Astrocyte of the cerebellum (primary cell): ENCODE measurements at regions not wholly inside any gene's neighbourhood (a gene's known extent, or its start where the extent isn't known, plus 50 kb on each side); places are given as distances from the start of the nearest gene placed in this dataset.

ENCODE experiments used
- DNase-seq: peaks from one replicate; pipeline ENCODE4 v3.0.0-alpha.2; 2011; ENCODE audit warnings: low read depth
- H3K4me3 ChIP-seq: 2 replicates; pipeline ENCODE4 v1.5.1; 2011; ENCODE audit warnings: mild to moderate bottlenecking, low read depth, low read length, moderate library complexity
- in situ Hi-C: cut with HindIII; loops from 2 replicates; pipeline ENCODE4 v1.10.0; 2017; ENCODE audit warnings: low sequenced_read_pairs
- TF ChIP-seq, protein P1 (sequence below): IDR thresholded peaks from 2 replicates; pipeline ENCODE4 v1.5.1; 2012; ENCODE audit warnings: low read length, low read depth, moderate library complexity, mild to moderate bottlenecking; ENCODE audit errors: missing control alignments

DNA sequence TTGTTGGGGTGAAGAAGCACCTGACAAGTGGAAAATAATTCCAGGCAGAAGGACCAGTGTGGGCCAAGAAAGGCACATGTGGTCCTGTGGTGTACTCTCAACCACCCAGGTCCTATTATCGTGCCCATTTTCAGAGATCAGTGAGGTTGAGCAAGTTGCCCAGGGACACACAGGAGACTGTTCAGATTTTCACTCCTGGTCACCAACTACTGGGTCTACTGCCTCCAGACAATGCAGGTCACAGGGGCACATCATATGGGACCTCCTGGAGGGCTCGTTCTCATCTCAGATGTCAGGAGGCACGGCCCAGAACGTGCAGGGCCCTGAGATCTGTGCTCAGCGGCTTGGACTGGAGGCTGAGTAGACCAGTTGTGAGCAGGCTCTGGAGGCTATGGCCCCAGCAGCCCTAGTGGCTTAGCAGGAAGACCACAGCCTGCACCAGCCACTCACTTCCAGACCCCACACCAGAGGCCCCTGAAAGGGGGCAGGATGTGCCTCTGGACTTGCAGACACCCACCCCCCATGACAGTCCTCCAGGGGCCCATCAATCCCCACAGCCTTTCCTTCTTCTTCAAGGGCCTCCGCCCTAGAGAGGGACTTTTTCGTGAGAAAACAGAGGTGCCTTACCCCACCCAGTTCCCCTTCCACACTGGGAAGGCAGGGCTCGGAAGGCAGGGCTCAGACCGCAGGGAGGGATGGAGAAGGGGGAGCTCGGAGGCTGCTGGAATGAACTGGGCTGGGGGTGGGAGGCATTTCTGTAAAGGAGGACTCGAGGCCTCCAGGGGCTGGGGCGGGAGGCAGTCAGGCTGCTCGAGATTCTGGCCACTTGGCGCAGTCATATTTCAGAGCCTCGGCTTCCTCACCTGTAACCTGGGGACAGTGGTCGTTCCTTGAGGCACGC, 82.7 kb upstream of the NEURL1B start:
- H3K4me3 ChIP-seq, result no peak overlapping the region

DNA sequence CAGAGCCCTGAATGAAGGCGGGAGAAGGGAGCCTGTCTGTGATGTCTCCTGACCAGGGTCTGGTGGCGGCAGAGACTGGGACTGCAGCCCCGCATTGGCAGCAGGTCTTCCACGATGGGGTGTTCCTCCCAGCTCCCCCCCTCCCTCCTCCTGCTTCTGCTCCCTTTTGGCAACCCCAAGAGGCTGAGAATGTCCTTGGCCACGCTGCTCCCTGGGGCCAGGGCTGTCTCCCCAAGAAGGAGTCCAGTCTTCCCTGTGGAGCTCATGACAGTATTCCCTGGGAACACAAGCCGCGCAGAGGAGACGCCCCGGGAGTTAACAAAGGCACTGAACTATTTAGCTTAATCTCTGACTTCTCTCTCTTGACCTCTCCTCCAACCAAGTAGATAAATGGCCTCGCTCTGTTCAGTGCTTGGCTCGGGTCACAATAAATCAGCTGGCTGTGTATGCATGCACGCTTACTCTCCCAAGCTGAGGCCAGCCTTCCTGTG, 84.0 kb upstream of the NEURL1B start:
- in situ Hi-C loops, result no loop called here
- no peak overlapping the region for H3K4me3 ChIP-seq

More for the DNA sequence above, 82.7 kb upstream of the NEURL1B start:
- TF ChIP-seq, protein P1, sequence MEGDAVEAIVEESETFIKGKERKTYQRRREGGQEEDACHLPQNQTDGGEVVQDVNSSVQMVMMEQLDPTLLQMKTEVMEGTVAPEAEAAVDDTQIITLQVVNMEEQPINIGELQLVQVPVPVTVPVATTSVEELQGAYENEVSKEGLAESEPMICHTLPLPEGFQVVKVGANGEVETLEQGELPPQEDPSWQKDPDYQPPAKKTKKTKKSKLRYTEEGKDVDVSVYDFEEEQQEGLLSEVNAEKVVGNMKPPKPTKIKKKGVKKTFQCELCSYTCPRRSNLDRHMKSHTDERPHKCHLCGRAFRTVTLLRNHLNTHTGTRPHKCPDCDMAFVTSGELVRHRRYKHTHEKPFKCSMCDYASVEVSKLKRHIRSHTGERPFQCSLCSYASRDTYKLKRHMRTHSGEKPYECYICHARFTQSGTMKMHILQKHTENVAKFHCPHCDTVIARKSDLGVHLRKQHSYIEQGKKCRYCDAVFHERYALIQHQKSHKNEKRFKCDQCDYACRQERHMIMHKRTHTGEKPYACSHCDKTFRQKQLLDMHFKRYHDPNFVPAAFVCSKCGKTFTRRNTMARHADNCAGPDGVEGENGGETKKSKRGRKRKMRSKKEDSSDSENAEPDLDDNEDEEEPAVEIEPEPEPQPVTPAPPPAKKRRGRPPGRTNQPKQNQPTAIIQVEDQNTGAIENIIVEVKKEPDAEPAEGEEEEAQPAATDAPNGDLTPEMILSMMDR, result no peak
- in situ Hi-C loops, result no loop called here
- DNase-seq, result no peak

DNA sequence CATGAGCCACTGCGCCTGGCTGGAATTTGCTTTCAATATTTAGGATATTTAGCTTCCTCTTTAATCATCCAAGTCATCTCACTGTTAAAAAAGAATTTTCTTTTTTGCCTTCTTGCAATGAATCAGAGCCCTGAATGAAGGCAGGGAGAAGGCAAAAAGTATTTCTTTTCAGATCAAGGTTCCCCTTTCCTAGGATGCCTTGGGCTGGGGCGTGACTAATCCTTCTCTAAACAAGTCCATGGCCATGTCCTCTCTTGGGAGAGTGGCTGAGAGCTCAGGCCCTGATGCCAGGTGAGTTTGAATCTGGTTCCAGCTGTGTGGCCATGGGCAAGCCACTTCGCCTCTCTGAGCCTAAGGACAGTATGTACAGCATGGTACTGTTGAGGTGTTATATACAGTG, 84.8 kb upstream of the NEURL1B start:
- in situ Hi-C loops, result no loop called here
- H3K4me3 ChIP-seq, result no peak overlapping the region
- DNase-seq, result no peak
- TF ChIP-seq, protein P1, result no peak

More for the DNA sequence above, 84.0 kb upstream of the NEURL1B start:
- TF ChIP-seq, protein P1, result no peak
- DNase-seq, result no peak

DNA sequence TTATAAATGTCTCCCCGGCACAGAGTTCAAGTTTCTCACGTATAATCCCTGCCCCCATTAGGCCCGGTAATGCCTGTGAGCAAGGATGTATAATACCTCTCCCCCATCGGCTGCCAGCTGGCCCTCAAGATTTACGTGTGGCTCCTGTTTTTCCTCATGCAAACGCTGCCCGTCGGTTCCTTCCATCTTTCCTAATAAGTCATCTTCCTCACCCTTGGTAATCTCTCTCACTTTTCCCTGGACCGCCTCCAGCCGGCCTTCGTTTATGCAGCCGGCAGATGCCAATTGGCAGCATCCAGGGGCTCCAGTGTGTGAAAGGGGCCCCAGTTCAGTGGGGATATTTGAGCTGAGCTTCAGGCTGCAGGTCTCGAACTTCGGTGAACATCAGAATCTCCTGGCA, 86.5 kb upstream of the NEURL1B start:
- no peak overlapping the region for H3K4me3 ChIP-seq
- in situ Hi-C loops, result no loop called here
- TF ChIP-seq, protein P1, result no peak
- no peak for DNase-seq

DNA sequence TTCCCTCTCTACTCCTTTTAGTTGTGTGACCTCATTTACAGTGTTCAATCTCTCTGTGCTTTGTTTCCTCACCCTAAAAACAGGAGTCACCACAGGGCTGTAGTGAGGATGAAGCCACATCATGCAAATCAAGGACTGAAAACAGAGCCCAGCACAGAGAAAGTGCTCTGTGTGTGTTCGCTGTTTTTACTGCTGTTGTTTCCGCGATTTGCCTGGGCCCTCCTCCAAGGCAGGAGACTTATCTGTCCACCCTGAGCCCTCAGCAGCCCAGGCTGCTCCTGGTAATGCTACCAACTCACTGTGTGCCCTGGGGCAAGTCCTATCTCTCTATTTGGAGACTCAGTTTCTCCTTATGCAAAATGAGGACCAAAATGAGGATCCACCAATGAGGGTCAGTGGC, 87.2 kb upstream of the NEURL1B start:
- TF ChIP-seq, protein P1, result no peak
- no peak for DNase-seq
- in situ Hi-C loops, result no loop called here
- H3K4me3 ChIP-seq, result no peak overlapping the region

DNA sequence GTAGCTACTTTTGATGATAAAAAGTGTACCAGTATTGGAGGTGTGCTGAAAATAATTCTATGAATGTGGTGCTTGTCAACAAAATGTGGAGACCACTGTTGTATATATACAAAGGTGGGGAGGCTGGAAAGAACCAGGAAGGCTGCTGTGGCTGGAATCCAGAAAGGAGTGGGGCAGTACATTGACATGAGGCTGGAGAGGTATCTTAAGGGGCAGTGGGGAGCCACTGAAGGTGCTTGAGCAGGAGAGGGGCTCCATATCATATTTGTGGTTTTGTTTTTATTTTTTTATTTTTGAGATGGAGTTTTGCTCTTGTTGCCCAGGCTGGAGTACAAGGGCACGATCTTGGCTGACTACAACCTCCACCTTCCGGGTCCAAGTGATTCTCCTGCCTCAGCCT, 87.9 kb upstream of the NEURL1B start:
- no peak overlapping the region for H3K4me3 ChIP-seq
- in situ Hi-C loops, result no loop called here
- no peak for DNase-seq
- TF ChIP-seq, protein P1, result no peak
